C4-2B (cell line): ENCODE measurements at regions not wholly inside any gene's neighbourhood (a gene's known extent, or its start where the extent isn't known, plus 50 kb on each side); places are given as distances from the start of the nearest gene placed in this dataset.
"Not testable (repeated sequence)": the region's sequence is repeated elsewhere in the genome, so short reads cannot be mapped to it uniquely, and the experiment has no call there.

Experiments used
- CTCF ChIP-seq: fragments of 450-650 bp; conservative IDR thresholded peaks from 2 replicates; pipeline ENCODE4 v1.5.1; 2017; ENCODE audit warnings: mild to moderate bottlenecking
- ZFX ChIP-seq: fragments of 450-650 bp; IDR thresholded peaks from 2 replicates; pipeline ENCODE4 v1.6.1; 2017

- TF ChIP-seq CTCF, ZFX: not testable (repeated sequence)
Observed at GRCh38 chr17:18569489-18569913, 74.7 kb downstream of the TBC1D28 start.
